MCF 10A (cell line): ENCODE measurements at regions not wholly inside any gene's neighbourhood (a gene's known extent, or its start where the extent isn't known, plus 50 kb on each side); places are given as distances from the start of the nearest gene placed in this dataset.
A peak's percentile ranks its signal among the peaks of the same experiment; 100 is the strongest.

Experiments used
- BruUV-seq: library from RNA; stranded (reverse); fragments of 400-500 nt; replicated peaks from 2 replicates; lab custom pipeline; 2021; lab: Mats Ljungman, UMichigan
- CTCF ChIA-PET: fragments of 300-600 bp; sonication (Branson Sonifier 250); formaldehyde crosslinking; extraction: SDS; loops from one replicate; lab custom pipeline; 2021; ENCODE audit warnings: antibody characterized with exemption, inconsistent platforms; lab: Yijun Ruan, JAX
- POLR2A ChIA-PET: fragments of 300-600, 350-650 bp; sonication (Branson Sonifier 250); formaldehyde crosslinking; extraction: SDS; loops from one replicate; lab custom pipeline; 2020; ENCODE audit warnings: antibody characterized with exemption, inconsistent platforms; lab: Yijun Ruan, JAX
- DNase-seq: peaks from one replicate; pipeline ENCODE4 v3.0.0-alpha.2; 2018; ENCODE audit not compliant: unreplicated experiment
- H3K27ac Mint-ChIP-seq: one replicate; pipeline ENCODE4 v1.8.0; 2022; ENCODE audit warnings: mild to moderate bottlenecking, low read depth, mixed read lengths; ENCODE audit not compliant: unreplicated experiment
- H3K27me3 Mint-ChIP-seq: one replicate; pipeline ENCODE4 v1.8.0; 2022; ENCODE audit warnings: mixed read lengths; ENCODE audit not compliant: insufficient read depth, unreplicated experiment
- H3K36me3 Mint-ChIP-seq: one replicate; pipeline ENCODE4 v1.8.0; 2022; ENCODE audit warnings: mild to moderate bottlenecking, moderate library complexity, mixed read lengths; ENCODE audit not compliant: insufficient read depth, unreplicated experiment
- H3K4me1 Mint-ChIP-seq: one replicate; pipeline ENCODE4 v1.8.0; 2022; ENCODE audit warnings: mixed read lengths; ENCODE audit not compliant: insufficient read depth, unreplicated experiment
- H3K4me3 Mint-ChIP-seq: one replicate; pipeline ENCODE4 v1.8.0; 2022; ENCODE audit warnings: mild to moderate bottlenecking, moderate library complexity, mixed read lengths; ENCODE audit not compliant: unreplicated experiment
- H3K9me3 Mint-ChIP-seq: one replicate; pipeline ENCODE4 v1.8.0; 2022; ENCODE audit warnings: mixed read lengths; ENCODE audit not compliant: unreplicated experiment
- CTCF ChIP-seq: fragments of 200-600 bp; IDR thresholded peaks from one replicate; pipeline ENCODE4 v1.8.0; 2022; ENCODE audit warnings: antibody characterized with exemption, mild to moderate bottlenecking; ENCODE audit not compliant: unreplicated experiment
- intact Hi-C: fragments of 100-400 bp; cut with micrococcal nuclease; formaldehyde crosslinking; loops from 2 replicates; pipeline ENCODE4 v1.14.1; 2022

- no TSS peak for BruUV-seq
- Mint-ChIP-seq H3K4me1 (peaks cover 2% of the 10 kb centered on the region), H3K4me3 (no peak overlapping the region), H3K27me3 (no peaks in the 10 kb centered on the region), H3K27ac (no peak overlapping the region), H3K9me3 (no peaks in the 10 kb centered on the region), H3K36me3 (no peaks in the 10 kb centered on the region)
- intact Hi-C loops: no loop called here
- POLR2A ChIA-PET: interaction anchor here (0.7 to 0.8 kb wide), 2 partner anchors 49 to 489 kb away, joined by 3 read pairs; no protein-coding TSS in a partner anchor
- no peak for DNase-seq
- CTCF ChIA-PET: interaction anchor here (1.3 kb wide), 1 partner anchor 76 kb away, joined by 3 read pairs; no protein-coding TSS in a partner anchor
- TF ChIP-seq CTCF: no peak
Observed at GRCh38 chr11:36822829-36823228, 224.8 kb upstream of the RAG2 start.

GRCh38 chr11:36818410-36818809, 220.4 kb upstream of the RAG2 start:
- H3K27me3 Mint-ChIP-seq: no peaks in the 10 kb centered on the region
- DNase-seq: peak; percentile 31
- ChIA-PET CTCF (interaction anchor here (1.1 to 1.8 kb wide), 3 partner anchors 8 to 47 kb away, joined by 3 to 8 read pairs (median 7); no protein-coding TSS in a partner anchor), POLR2A (no interaction called here)
- intact Hi-C loops: no loop called here
- no TSS peak for BruUV-seq
- H3K4me1 Mint-ChIP-seq: peaks cover 10% of the 10 kb centered on the region
- no peaks in the 10 kb centered on the region for H3K9me3 Mint-ChIP-seq
- H3K27ac Mint-ChIP-seq: no peak overlapping the region
- peak; percentile 37 for TF ChIP-seq CTCF
- no peaks in the 10 kb centered on the region for H3K36me3 Mint-ChIP-seq
- H3K4me3 Mint-ChIP-seq: no peak overlapping the region

GRCh38 chr11:36817336-36817965, 219.4 kb upstream of the RAG2 start:
- TF ChIP-seq CTCF: no peak
- ChIA-PET POLR2A (no interaction called here), CTCF (interaction anchor here (0.6 to 1.8 kb wide), 5 partner anchors 9 to 688 kb away, joined by 3 to 7 read pairs (median 3); no protein-coding TSS in a partner anchor)
- no peak overlapping the region for H3K27ac Mint-ChIP-seq
- intact Hi-C loops: loop anchor here (2.0 kb wide), 1 partner anchor 43 kb away; no protein-coding TSS in a partner anchor
- no peaks in the 10 kb centered on the region for H3K27me3 Mint-ChIP-seq
- DNase-seq: peak; percentile 81
- no peaks in the 10 kb centered on the region for H3K36me3 Mint-ChIP-seq
- BruUV-seq: no TSS peak
- H3K4me1 Mint-ChIP-seq: peaks cover 10% of the 10 kb centered on the region
- H3K9me3 Mint-ChIP-seq: no peaks in the 10 kb centered on the region
- H3K4me3 Mint-ChIP-seq: no peak overlapping the region

- CTCF ChIA-PET: no interaction called here
- Mint-ChIP-seq H3K27ac (no peak overlapping the region), H3K4me1 (no peaks in the 10 kb centered on the region), H3K4me3 (no peak overlapping the region), H3K36me3 (no peaks in the 10 kb centered on the region), H3K27me3 (no peaks in the 10 kb centered on the region), H3K9me3 (no peaks in the 10 kb centered on the region)
- POLR2A ChIA-PET: no interaction called here
- no peak for TF ChIP-seq CTCF
- intact Hi-C loops: no loop called here
- no TSS peak for BruUV-seq
- DNase-seq: no peak
Observed at GRCh38 chr11:36809303-36809702, 211.3 kb upstream of the RAG2 start.
